ENCODE measurements at regions not wholly inside any gene's neighbourhood (a gene's known extent, or its start where the extent isn't known, plus 50 kb on each side); places are given as distances from the start of the nearest gene placed in this dataset.

DNA sequence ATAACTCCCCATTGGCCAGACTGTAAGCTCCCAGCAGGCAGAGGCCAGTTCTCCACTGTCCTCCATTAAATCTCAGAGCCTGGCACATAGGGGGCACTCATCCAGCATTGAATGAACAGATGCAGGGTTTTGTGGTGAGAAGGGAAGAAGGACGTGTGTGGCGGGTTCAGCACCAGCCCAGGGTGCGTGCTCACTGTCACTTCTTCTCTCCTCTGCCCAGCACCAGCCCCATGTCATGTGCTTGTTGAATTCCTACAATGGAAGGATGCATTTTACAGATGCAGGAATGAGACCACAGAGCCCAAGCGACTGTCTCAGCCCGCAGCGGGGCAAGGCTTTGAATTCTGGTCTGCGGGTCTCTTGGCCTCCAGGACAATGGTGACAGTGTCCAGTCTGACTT, 149.9 kb downstream of the CEBPB start:
- Histone ChIP-seq H3K4me1 (ENCODE audit: insufficient read depth, low read length, poor library complexity, severe bottlenecking) (peaks cover 27% of the 10 kb centered on the region), H3K36me3 (ENCODE audit: insufficient read depth, low read length) (no peaks in the 10 kb centered on the region), H3F3A (ENCODE audit: low read depth) (peaks cover 8% of the 10 kb centered on the region; the same call in 1 of the 2 replicates), H4K20me1 (ENCODE audit: insufficient read depth, low read length, poor library complexity, severe bottlenecking) (no peaks in the 10 kb centered on the region), H3K9me3 (ENCODE audit: insufficient read depth, low read depth, low read length) (no peaks in the 10 kb centered on the region), H3K9ac (ENCODE audit: low read depth, low read length, poor library complexity, severe bottlenecking) (no peak overlapping the region), H3K27me3 (ENCODE audit: insufficient read depth, low read length, poor library complexity, severe bottlenecking) (no peaks in the 10 kb centered on the region), H3K4me3 (ENCODE audit: low read length, poor library complexity, severe bottlenecking) (no peak overlapping the region), H3K9me2 (replicated peaks; ENCODE audit: low read depth, low read length) (no peaks in the 10 kb centered on the region), H3K4me2 (ENCODE audit: low read depth, low read length, poor library complexity, severe bottlenecking) (no peak overlapping the region), H3K79me2 (ENCODE audit: insufficient read depth, low read length) (no peaks in the 10 kb centered on the region), H2AFZ (ENCODE audit: low read length) (no peak overlapping the region)
- no peak for TF ChIP-seq EZH2phosphoT487 (IDR thresholded peaks at IDR 0.05; ENCODE audit: borderline replicate concordance)
- TF ChIP-seq, protein P1, sequence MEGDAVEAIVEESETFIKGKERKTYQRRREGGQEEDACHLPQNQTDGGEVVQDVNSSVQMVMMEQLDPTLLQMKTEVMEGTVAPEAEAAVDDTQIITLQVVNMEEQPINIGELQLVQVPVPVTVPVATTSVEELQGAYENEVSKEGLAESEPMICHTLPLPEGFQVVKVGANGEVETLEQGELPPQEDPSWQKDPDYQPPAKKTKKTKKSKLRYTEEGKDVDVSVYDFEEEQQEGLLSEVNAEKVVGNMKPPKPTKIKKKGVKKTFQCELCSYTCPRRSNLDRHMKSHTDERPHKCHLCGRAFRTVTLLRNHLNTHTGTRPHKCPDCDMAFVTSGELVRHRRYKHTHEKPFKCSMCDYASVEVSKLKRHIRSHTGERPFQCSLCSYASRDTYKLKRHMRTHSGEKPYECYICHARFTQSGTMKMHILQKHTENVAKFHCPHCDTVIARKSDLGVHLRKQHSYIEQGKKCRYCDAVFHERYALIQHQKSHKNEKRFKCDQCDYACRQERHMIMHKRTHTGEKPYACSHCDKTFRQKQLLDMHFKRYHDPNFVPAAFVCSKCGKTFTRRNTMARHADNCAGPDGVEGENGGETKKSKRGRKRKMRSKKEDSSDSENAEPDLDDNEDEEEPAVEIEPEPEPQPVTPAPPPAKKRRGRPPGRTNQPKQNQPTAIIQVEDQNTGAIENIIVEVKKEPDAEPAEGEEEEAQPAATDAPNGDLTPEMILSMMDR (conservative IDR thresholded peaks at IDR 0.05; ENCODE audit: low read length), result peak; percentile 36

DNA sequence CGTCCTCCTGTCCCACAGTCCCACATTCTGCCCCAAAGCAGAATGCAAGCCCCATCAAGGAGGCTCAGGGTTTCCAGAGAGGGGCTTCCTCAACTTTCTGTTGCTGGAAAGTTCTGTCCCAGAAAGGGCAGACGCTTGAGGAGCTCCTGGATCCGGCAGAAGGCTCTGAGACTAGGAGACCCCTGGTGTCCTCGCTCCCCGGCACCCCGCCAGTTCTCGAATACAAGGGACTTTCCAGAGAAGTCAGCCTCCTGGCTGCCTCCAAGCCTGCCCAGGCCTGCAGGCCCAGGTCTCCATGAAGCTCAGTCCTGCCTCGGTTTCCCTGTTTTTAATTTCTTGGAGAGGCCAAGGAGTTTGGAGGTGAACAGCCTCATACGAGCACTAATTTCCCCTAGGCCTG, 150.4 kb downstream of the CEBPB start:
- H3K4me2 ChIP-seq (ENCODE audit: low read depth, low read length, poor library complexity, severe bottlenecking), result no peak overlapping the region
- TF ChIP-seq, protein P1 (conservative IDR thresholded peaks at IDR 0.05; ENCODE audit: low read length), result no peak
- TF ChIP-seq EZH2phosphoT487 (IDR thresholded peaks at IDR 0.05; ENCODE audit: borderline replicate concordance), result no peak

DNA sequence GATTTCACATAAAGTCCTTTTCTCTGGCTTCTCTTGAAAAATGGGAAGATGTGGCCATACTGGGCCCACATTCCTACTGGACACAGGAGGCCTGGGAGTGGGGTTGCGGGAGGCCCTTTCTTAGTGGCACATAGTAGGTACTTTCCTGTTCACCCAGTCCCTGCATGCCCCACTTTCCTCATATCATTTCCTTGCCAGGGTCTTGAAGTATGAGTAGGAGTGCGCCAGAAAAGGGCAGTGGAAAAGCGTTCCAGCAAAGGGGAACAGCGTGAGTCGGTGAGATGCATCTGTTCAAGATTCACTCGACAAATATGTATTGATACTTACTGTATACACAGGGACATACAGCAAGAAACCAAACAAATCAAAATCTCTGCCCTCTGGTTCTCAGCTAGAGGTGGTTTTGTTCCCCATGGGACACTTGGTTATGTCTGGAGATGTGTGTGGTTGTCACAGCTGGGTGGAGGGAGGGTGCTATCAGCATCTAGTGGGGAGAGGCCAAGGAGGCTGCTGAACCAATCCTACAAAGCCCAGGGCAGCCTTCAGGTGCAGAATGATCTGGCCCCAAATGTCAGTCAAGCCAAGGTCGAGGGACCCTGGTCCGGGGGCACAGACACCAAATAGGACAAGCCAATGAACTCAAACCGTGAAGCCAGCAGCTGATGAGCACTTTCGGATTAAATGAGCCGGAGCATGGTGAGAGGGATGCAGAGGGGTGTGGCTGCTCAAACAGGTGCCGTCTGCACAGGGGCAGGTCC, 151.4 kb downstream of the CEBPB start:
- TF ChIP-seq EZH2phosphoT487 (IDR thresholded peaks at IDR 0.05; ENCODE audit: borderline replicate concordance), result no peak
- TF ChIP-seq, protein P1 (conservative IDR thresholded peaks at IDR 0.05; ENCODE audit: low read length), result no peak
- Histone ChIP-seq H3K4me1 (ENCODE audit: insufficient read depth, low read length, poor library complexity, severe bottlenecking) (peaks cover 27% of the 10 kb centered on the region), H3K27me3 (ENCODE audit: insufficient read depth, low read length, poor library complexity, severe bottlenecking) (no peaks in the 10 kb centered on the region), H2AFZ (ENCODE audit: low read length) (no peak overlapping the region), H3K9me3 (ENCODE audit: insufficient read depth, low read depth, low read length) (no peaks in the 10 kb centered on the region), H3K9me2 (replicated peaks; ENCODE audit: low read depth, low read length) (no peaks in the 10 kb centered on the region), H3K4me2 (ENCODE audit: low read depth, low read length, poor library complexity, severe bottlenecking) (no peak overlapping the region), H3K4me3 (ENCODE audit: low read length, poor library complexity, severe bottlenecking) (no peak overlapping the region), H3K9ac (ENCODE audit: low read depth, low read length, poor library complexity, severe bottlenecking) (no peak overlapping the region), H3F3A (ENCODE audit: low read depth) (peaks cover 8% of the 10 kb centered on the region; the same call in 1 of the 2 replicates), H3K79me2 (ENCODE audit: insufficient read depth, low read length) (no peaks in the 10 kb centered on the region), H3K36me3 (ENCODE audit: insufficient read depth, low read length) (no peaks in the 10 kb centered on the region), H4K20me1 (ENCODE audit: insufficient read depth, low read length, poor library complexity, severe bottlenecking) (no peaks in the 10 kb centered on the region)

More for the DNA sequence above, 150.4 kb downstream of the CEBPB start:
- Histone ChIP-seq H3K27me3 (ENCODE audit: insufficient read depth, low read length, poor library complexity, severe bottlenecking) (no peaks in the 10 kb centered on the region), H3K4me1 (ENCODE audit: insufficient read depth, low read length, poor library complexity, severe bottlenecking) (peaks cover 27% of the 10 kb centered on the region), H3K9me2 (replicated peaks; ENCODE audit: low read depth, low read length) (no peaks in the 10 kb centered on the region), H3K79me2 (ENCODE audit: insufficient read depth, low read length) (no peaks in the 10 kb centered on the region), H4K20me1 (ENCODE audit: insufficient read depth, low read length, poor library complexity, severe bottlenecking) (no peaks in the 10 kb centered on the region), H3K9me3 (ENCODE audit: insufficient read depth, low read depth, low read length) (no peaks in the 10 kb centered on the region), H3K9ac (ENCODE audit: low read depth, low read length, poor library complexity, severe bottlenecking) (no peak overlapping the region), H3K36me3 (ENCODE audit: insufficient read depth, low read length) (no peaks in the 10 kb centered on the region), H3K4me3 (ENCODE audit: low read length, poor library complexity, severe bottlenecking) (no peak overlapping the region), H3F3A (ENCODE audit: low read depth) (peaks cover 8% of the 10 kb centered on the region; the same call in 1 of the 2 replicates), H2AFZ (ENCODE audit: low read length) (no peak overlapping the region)

All from Loucy (cell line).